GM19240 (cell line): ENCODE measurements at regions not wholly inside any gene's neighbourhood (a gene's known extent, or its start where the extent isn't known, plus 50 kb on each side); places are given as distances from the start of the nearest gene placed in this dataset.

Source experiments
- DNase-seq: peaks from one replicate; pipeline ENCODE4 v3.0.0; 2011; ENCODE audit warnings: low spot score; ENCODE audit not compliant: insufficient read length

DNA sequence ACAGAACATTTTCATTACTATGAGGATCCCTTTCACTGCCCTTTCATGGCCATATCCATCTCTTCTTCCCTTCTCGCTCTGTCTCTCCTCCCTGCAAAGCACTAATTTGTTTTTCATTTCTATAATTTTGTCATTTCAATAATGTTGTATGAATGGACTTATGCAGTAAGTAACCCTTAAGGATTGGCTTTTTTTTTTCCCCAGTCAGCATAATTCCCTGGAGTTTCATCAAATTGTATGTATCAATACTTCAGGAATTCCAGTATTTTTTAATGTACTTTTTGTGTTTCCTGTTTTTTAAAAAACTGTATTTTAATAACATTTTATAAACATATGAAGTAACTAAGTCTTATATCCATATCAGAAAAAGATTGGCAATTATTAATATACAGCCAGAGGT is 1016.0 kb upstream of the SEMA6D start:
- DNase-seq = no peak

- no peak for DNase-seq
Measured at GRCh38 chr15:46701896-46702295, 1015.4 kb upstream of the SEMA6D start.

- no peak for DNase-seq
Measured at GRCh38 chr15:46703020-46703861, 1014.1 kb upstream of the SEMA6D start.

GRCh38 chr15:46703871-46704637 is 1013.3 kb upstream of the SEMA6D start:
- DNase-seq = no peak

GRCh38 chr15:46707452-46707851 is 1009.9 kb upstream of the SEMA6D start:
- DNase-seq = no peak

GRCh38 chr15:46708226-46708625 is 1009.1 kb upstream of the SEMA6D start:
- no peak for DNase-seq

DNA sequence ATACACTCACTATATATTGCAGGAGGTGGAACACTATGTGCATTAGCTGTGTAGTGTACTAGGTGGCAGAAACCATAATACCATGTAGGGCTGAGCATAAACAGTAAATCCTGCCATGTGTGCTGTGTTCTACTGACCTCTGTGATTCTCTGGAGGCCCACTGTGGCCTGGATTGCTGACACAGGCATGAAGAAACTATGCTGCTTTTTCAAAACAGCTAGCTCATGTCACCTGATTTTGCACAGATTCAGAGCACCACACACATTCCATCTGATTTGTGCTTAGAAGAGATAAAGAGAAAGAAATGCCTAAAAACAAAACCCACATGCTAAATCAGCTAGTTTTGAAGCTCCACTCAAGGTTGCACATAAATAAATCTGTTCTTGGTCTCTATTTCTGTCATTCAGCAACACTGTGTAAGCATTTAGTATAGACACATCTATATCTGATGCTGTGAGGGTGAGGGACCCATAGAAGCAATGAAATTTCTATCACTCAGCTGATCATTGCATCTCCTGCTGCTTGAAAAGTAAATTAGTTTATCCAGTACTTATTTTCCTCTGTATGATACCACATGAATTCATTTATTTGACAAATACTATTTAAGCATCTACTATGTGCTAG is 1007.7 kb upstream of the SEMA6D start:
- DNase-seq = no peak

GRCh38 chr15:46710401-46710960 is 1006.8 kb upstream of the SEMA6D start:
- DNase-seq = no peak

GRCh38 chr15:46713045-46713444 is 1004.3 kb upstream of the SEMA6D start:
- no peak for DNase-seq

GRCh38 chr15:46714950-46715349 is 1002.4 kb upstream of the SEMA6D start:
- no peak for DNase-seq

DNA sequence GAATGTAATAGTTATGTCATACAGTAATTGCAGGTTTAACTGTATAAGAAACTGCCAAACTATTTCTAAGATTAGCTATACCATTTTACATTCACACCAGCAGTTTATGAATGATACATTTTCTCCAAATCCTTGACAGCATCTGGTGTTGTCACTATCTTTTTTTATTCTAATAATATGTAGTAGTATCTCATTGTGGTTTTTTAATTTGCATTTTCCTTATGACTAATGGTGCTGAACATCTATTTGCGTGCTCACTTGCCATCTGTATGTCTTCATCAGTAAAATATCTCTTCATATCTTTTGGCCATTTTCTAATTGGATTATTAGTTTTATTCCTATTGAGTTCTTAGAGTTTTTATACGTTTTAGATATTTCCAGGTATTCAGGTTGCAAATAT is 994.0 kb upstream of the SEMA6D start:
- DNase-seq = no peak

- DNase-seq = no peak
Measured at GRCh38 chr15:46732060-46732459, 985.2 kb upstream of the SEMA6D start.

GRCh38 chr15:46735115-46735514 is 982.2 kb upstream of the SEMA6D start:
- no peak for DNase-seq

- no peak for DNase-seq
Measured at GRCh38 chr15:46751303-46751702, 966.0 kb upstream of the SEMA6D start.

GRCh38 chr15:46753946-46754345 is 963.4 kb upstream of the SEMA6D start:
- DNase-seq = no peak

DNA sequence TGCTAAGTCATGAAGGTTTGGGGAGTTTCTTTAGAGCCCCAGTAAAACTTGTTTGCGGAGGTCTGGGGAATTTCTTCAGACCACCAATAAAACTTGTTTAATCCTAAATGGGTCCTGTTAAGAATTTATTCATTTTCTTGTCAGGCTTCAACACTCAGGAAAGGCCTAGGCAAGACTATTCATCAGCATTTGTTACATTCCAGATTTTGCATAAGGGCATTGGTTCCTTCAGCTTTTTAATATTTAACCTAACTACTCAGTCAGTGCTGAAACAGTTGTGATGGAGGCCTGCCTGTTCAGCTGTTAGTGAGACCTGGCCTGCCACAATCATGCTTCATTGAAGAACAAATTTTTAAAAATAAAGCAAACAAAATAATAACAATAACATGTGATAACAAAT is 954.2 kb upstream of the SEMA6D start:
- DNase-seq = no peak

GRCh38 chr15:46764851-46765250 is 952.5 kb upstream of the SEMA6D start:
- DNase-seq = no peak

- DNase-seq = no peak
Measured at GRCh38 chr15:46766021-46766420, 951.3 kb upstream of the SEMA6D start.

- DNase-seq = no peak
Measured at GRCh38 chr15:46768287-46768686, 949.0 kb upstream of the SEMA6D start.

- no peak for DNase-seq
Measured at GRCh38 chr15:46773016-46773415, 944.3 kb upstream of the SEMA6D start.

GRCh38 chr15:46778876-46779275 is 938.4 kb upstream of the SEMA6D start:
- no peak for DNase-seq
